HCT116 (cell line): ENCODE measurements at regions not wholly inside any gene's neighbourhood (a gene's known extent, or its start where the extent isn't known, plus 50 kb on each side); places are given as distances from the start of the nearest gene placed in this dataset.

ENCODE experiments used
- ATAC-seq: fragments of 200-7000 bp; cut with Tn5 transposase; 2 replicates; pipeline ENCODE4 v1.9.1; 2020; ENCODE audit warnings: mild to moderate bottlenecking, moderate library complexity
- BruUV-seq: library from RNA; stranded (reverse); fragments of 400-500 nt; replicated peaks from 2 replicates; lab custom pipeline; 2021; lab: Mats Ljungman, UMichigan
- CTCF ChIA-PET: fragments of 300-600 bp; sonication (Branson Sonifier 250); formaldehyde crosslinking; loops from one replicate; lab custom pipeline; 2021; ENCODE audit warnings: antibody characterized with exemption; lab: Charles Lee
- POLR2A ChIA-PET: fragments of 300-600, 350-600 bp; sonication (Branson Sonifier 250); formaldehyde crosslinking; loops from one replicate; lab custom pipeline; 2021; ENCODE audit warnings: antibody characterized with exemption; lab: Charles Lee
- RAD21 ChIA-PET, 2 experiments: fragments of 300-600 bp; sonication (Branson Sonifier 250); formaldehyde crosslinking; loops; one replicate each; lab custom pipeline; 2023; ENCODE audit warnings: low total read pairs in 2 of 2; ENCODE audit not compliant: uncharacterized antibody in 2 of 2, unreplicated experiment in 2 of 2, low non-redundant PET in 1 of 2; lab: Charles Lee
- DNase-seq: peaks from one replicate; pipeline ENCODE4 v3.0.0-alpha.2; 2010; ENCODE audit warnings: low read depth, low spot score
- H2AFZ ChIP-seq: fragments of 200-600 bp; shearing (Covaris generic), sonication (generic); 2 replicates; pipeline ENCODE4 v1.6.1; 2017; ENCODE audit warnings: low read depth, mixed run types, mixed read lengths, antibody characterized with exemption, low read length; ENCODE audit not compliant: poor library complexity, severe bottlenecking
- H3K27ac ChIP-seq: 2 replicates; pipeline ENCODE4 v1.5.1; 2012; ENCODE audit warnings: low read depth, low read length
- H3K27me3 ChIP-seq: fragments of 200-600 bp; sonication (generic); 2 replicates; pipeline ENCODE4 v1.6.1; 2016; ENCODE audit warnings: mixed run types, low read length, mixed read lengths; ENCODE audit not compliant: insufficient read depth
- H3K36me3 ChIP-seq, 2 experiments: fragments of 200-500 bp in 1 of 2; fragments of 200-600 bp in 1 of 2; sonication (Bioruptor generic) in 1 of 2; sonication (generic) in 1 of 2; 2 replicates each; pipeline versions ENCODE4 v1.5.1 to v1.6.1; 2014 to 2016; ENCODE audit warnings: low read length in 2 of 2, inconsistent platforms in 1 of 2, mixed read lengths in 1 of 2, mixed run types in 1 of 2; ENCODE audit not compliant: insufficient read depth in 2 of 2, control insufficient read depth in 1 of 2
- H3K4me1 ChIP-seq, 2 experiments: fragments of 200-600 bp in 1 of 2; sonication (generic) in 1 of 2; 2 replicates each; pipeline versions ENCODE4 v1.5.1 to v1.6.1; 2012 to 2017; ENCODE audit warnings: low read length in 2 of 2, inconsistent platforms in 1 of 2, mild to moderate bottlenecking in 1 of 2, mixed read lengths in 1 of 2, mixed run types in 1 of 2, moderate library complexity in 1 of 2; ENCODE audit not compliant: insufficient read depth in 2 of 2, control insufficient read depth in 1 of 2
- H3K4me2 ChIP-seq: fragments of 200-600 bp; sonication (generic); 2 replicates; pipeline ENCODE4 v1.6.1; 2017; ENCODE audit warnings: mixed run types, low read length, mixed read lengths
- H3K4me3 ChIP-seq, 2 experiments: fragments of 200-600 bp in 1 of 2; sonication (generic) in 1 of 2; replicated peaks in 1 of 2; 2 replicates each; pipeline ENCODE4 v1.5.1; 2011 to 2016; ENCODE audit warnings: low read length in 2 of 2, control low read depth in 1 of 2, low read depth in 1 of 2, mild to moderate bottlenecking in 1 of 2, mixed read lengths in 1 of 2, mixed run types in 1 of 2
- H3K79me2 ChIP-seq: fragments of 200-600 bp; sonication (generic); 2 replicates; pipeline ENCODE4 v1.6.1; 2017; ENCODE audit warnings: mild to moderate bottlenecking, mixed run types, low read length, moderate library complexity, mixed read lengths; ENCODE audit not compliant: insufficient read depth
- H3K9ac ChIP-seq: fragments of 200-600 bp; sonication (generic); 2 replicates; pipeline ENCODE4 v1.6.1; 2016; ENCODE audit warnings: low read length, mixed read lengths
- H3K9me2 ChIP-seq: fragments of 200-600 bp; sonication (generic), shearing (Covaris generic); 2 replicates; pipeline ENCODE4 v1.6.1; 2017; ENCODE audit warnings: mixed run types, mild to moderate bottlenecking, moderate library complexity; ENCODE audit not compliant: insufficient read depth
- H3K9me3 ChIP-seq, 2 experiments: fragments of 200-500 bp in 1 of 2; fragments of 200-600 bp in 1 of 2; sonication (Bioruptor generic) in 1 of 2; sonication (generic) in 1 of 2; 2 replicates each; pipeline ENCODE4 v1.6.1; 2014 to 2017; ENCODE audit warnings: low read length in 2 of 2, mixed read lengths in 2 of 2, inconsistent platforms in 1 of 2, low read depth in 1 of 2, mild to moderate bottlenecking in 1 of 2, mixed run types in 1 of 2, moderate library complexity in 1 of 2; ENCODE audit not compliant: control insufficient read depth in 1 of 2, insufficient read depth in 1 of 2
- H4K20me1 ChIP-seq: fragments of 200-600 bp; sonication (generic), shearing (Covaris generic); 2 replicates; pipeline ENCODE4 v1.6.1; 2017; ENCODE audit warnings: mixed run types, mild to moderate bottlenecking, moderate library complexity; ENCODE audit not compliant: insufficient read depth
- CTCF ChIP-seq, 3 experiments: fragments of 200-600 bp in 1 of 3; sonication (generic) in 1 of 3; IDR thresholded peaks in 2 of 3; conservative IDR thresholded peaks in 1 of 3; 2 replicates each; pipeline ENCODE4 v1.5.1; 2012 to 2017; ENCODE audit warnings: low read depth in 2 of 3, low read length in 2 of 3, antibody characterized with exemption in 1 of 3, borderline replicate concordance in 1 of 3, control low read depth in 1 of 3, mild to moderate bottlenecking in 1 of 3, mixed read lengths in 1 of 3, mixed run types in 1 of 3, moderate library complexity in 1 of 3; ENCODE audit not compliant: insufficient read depth in 1 of 3
- ELF1 ChIP-seq: IDR thresholded peaks from 2 replicates; pipeline ENCODE4 v1.6.1; 2012; ENCODE audit warnings: low read depth, borderline replicate concordance
- FOSL1 ChIP-seq: IDR thresholded peaks from 2 replicates; pipeline ENCODE4 v1.6.1; 2012; ENCODE audit warnings: low read depth
- MAX ChIP-seq: IDR thresholded peaks from 2 replicates; pipeline ENCODE4 v1.6.1; 2012
- SRF ChIP-seq: IDR thresholded peaks from 2 replicates; pipeline ENCODE4 v1.6.1; 2012; ENCODE audit warnings: low read depth
- TCF7L2 ChIP-seq: IDR thresholded peaks from 2 replicates; pipeline ENCODE4 v1.7.0; 2011; ENCODE audit warnings: borderline replicate concordance, inconsistent platforms; ENCODE audit not compliant: insufficient read depth, insufficient read length; ENCODE audit errors: extremely low read depth
- YY1 ChIP-seq: IDR thresholded peaks from 2 replicates; pipeline ENCODE4 v1.6.1; 2011; ENCODE audit warnings: low read length, low read depth, moderate library complexity, mild to moderate bottlenecking; ENCODE audit not compliant: insufficient replicate concordance; ENCODE audit errors: extremely low read depth
- ZFX ChIP-seq: fragments of 450-650 bp; IDR thresholded peaks from 2 replicates; pipeline ENCODE4 v1.6.1; 2017
- intact Hi-C: fragments of 100-400 bp; cut with micrococcal nuclease; formaldehyde crosslinking; loops from 2 replicates; pipeline ENCODE4 v1.10.0; 2022
- TF ChIP-seq, protein P1 (sequence below): IDR thresholded peaks from 2 replicates; pipeline ENCODE4 v1.6.1; 2012

DNA sequence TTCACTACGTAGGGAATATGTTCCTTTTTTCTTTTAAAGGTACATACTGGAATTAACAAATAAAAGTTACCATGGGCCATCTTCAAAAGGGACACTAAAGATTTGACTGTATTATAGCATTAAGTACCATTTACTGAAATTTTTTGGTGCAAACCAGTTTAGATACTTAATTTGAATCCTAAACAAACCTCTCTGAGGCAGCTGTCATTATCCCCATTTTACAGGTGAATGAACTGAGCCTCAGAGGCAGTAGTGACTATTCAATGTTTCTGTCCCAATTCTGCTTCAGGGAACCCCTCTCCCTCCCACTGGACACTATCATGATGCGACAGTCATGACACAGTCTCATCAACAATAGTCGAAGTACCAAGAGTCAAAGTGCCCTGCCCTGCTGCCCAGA, 76.2 kb upstream of the PHF21A start:
- TF ChIP-seq, protein P1, sequence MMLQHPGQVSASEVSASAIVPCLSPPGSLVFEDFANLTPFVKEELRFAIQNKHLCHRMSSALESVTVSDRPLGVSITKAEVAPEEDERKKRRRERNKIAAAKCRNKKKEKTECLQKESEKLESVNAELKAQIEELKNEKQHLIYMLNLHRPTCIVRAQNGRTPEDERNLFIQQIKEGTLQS, result no peak
- TF ChIP-seq YY1, result no peak
- TF ChIP-seq MAX, result no peak
- TF ChIP-seq SRF, result no peak
- TF ChIP-seq CTCF (IDR thresholded peaks at IDR 0.05 in 2 of 3, conservative IDR thresholded peaks at IDR 0.05 in 1 of 3; ENCODE audit: borderline replicate concordance in 1 of 3, insufficient read depth in 1 of 3, low read depth in 2 of 3, low read length in 2 of 3), result no peak
- no peak for TF ChIP-seq ZFX
- no peak for TF ChIP-seq ELF1
- TF ChIP-seq FOSL1, result no peak
- TF ChIP-seq TCF7L2, result no peak
- ATAC-seq (no peak), DNase-seq (no peak)
- CTCF ChIA-PET, result no interaction called here
- BruUV-seq, result no TSS peak
- no peaks in the 10 kb centered on the region for H3K4me1 ChIP-seq
- H3K4me2 ChIP-seq, result no peak overlapping the region
- no peaks in the 10 kb centered on the region for H3K9me3 ChIP-seq
- no peak overlapping the region for H3K27ac ChIP-seq
- intact Hi-C loops, result no loop called here
- H3K9me2 ChIP-seq, result no peaks in the 10 kb centered on the region
- no peaks in the 10 kb centered on the region for H4K20me1 ChIP-seq
- peaks cover 4% of the 10 kb centered on the region; the same call in 1 of the 2 replicates for H3K27me3 ChIP-seq
- no peak overlapping the region for H2AFZ ChIP-seq
- RAD21 ChIA-PET, result no interaction called here
- H3K36me3 ChIP-seq, result no peaks in the 10 kb centered on the region
- no peak overlapping the region for H3K9ac ChIP-seq
- no peaks in the 10 kb centered on the region for H3K79me2 ChIP-seq
- no peak overlapping the region for H3K4me3 ChIP-seq
- POLR2A ChIA-PET, result no interaction called here
